ENCODE measurements at regions not wholly inside any gene's neighbourhood (a gene's known extent, or its start where the extent isn't known, plus 50 kb on each side); places are given as distances from the start of the nearest gene placed in this dataset.

- H3K27me3 ChIP-seq (ENCODE audit: insufficient read depth, low read depth, low read length) = no peaks in the 10 kb centered on the region
- no peak overlapping the region for H2AFZ ChIP-seq (ENCODE audit: low read depth, low read length)
- no peak overlapping the region for H3K9ac ChIP-seq (ENCODE audit: low read length)
- TF ChIP-seq MXI1 (conservative IDR thresholded peaks at IDR 0.05; ENCODE audit: poor library complexity, severe bottlenecking) (no peak), RAD21 (conservative IDR thresholded peaks at IDR 0.05) (no peak), EP300 (conservative IDR thresholded peaks at IDR 0.05; ENCODE audit: poor library complexity, severe bottlenecking) (no peak), TAF1 (IDR thresholded peaks at IDR 0.05; ENCODE audit: low read depth) (no peak), POLR2AphosphoS5 (IDR thresholded peaks at IDR 0.05) (no peak), CTCF (IDR thresholded peaks at IDR 0.05; ENCODE audit: poor library complexity, severe bottlenecking) (no peak), EZH2 (IDR thresholded peaks at IDR 0.05; ENCODE audit: borderline replicate concordance, insufficient read depth, low read length, poor library complexity, severe bottlenecking) (no peak), SMC3 (conservative IDR thresholded peaks at IDR 0.05; ENCODE audit: poor library complexity) (no peak), REST (IDR thresholded peaks at IDR 0.05; ENCODE audit: borderline replicate concordance) (no peak)
- no peaks in the 10 kb centered on the region for H3K79me2 ChIP-seq (replicated peaks; ENCODE audit: insufficient read depth, low read length)
- H3K9me3 ChIP-seq (ENCODE audit: low read length) = no peaks in the 10 kb centered on the region
- no peaks in the 10 kb centered on the region for H3F3A ChIP-seq (ENCODE audit: insufficient read depth, low read length, poor library complexity, severe bottlenecking)
- no peak overlapping the region for H3K4me3 ChIP-seq (ENCODE audit: low read length)
- no peak overlapping the region for H3K4me2 ChIP-seq (ENCODE audit: low read length)
- H3K27ac ChIP-seq (ENCODE audit: low read length) = no peak overlapping the region
- H3K36me3 ChIP-seq (ENCODE audit: insufficient read depth, low read length) = no peaks in the 10 kb centered on the region
- no peaks in the 10 kb centered on the region for H4K20me1 ChIP-seq (ENCODE audit: insufficient read depth)
- H3K9me2 ChIP-seq (ENCODE audit: insufficient read depth, low read length) = no peaks in the 10 kb centered on the region
These were observed 160.7 kb downstream of the PTPN20 start for GRCh38 chr10:47071891-47072290.

GRCh38 chr10:47073967-47074366 lies 162.7 kb downstream of the PTPN20 start:
- Histone ChIP-seq H3K4me3 (ENCODE audit: low read length) (no peak overlapping the region), H3K79me2 (replicated peaks; ENCODE audit: insufficient read depth, low read length) (no peaks in the 10 kb centered on the region), H4K20me1 (ENCODE audit: insufficient read depth) (no peaks in the 10 kb centered on the region), H3K27me3 (ENCODE audit: insufficient read depth, low read depth, low read length) (no peaks in the 10 kb centered on the region), H3K9me3 (ENCODE audit: low read length) (no peaks in the 10 kb centered on the region), H3K27ac (ENCODE audit: low read length) (no peak overlapping the region), H3K9ac (ENCODE audit: low read length) (no peak overlapping the region), H3K9me2 (ENCODE audit: insufficient read depth, low read length) (no peaks in the 10 kb centered on the region), H3K4me2 (ENCODE audit: low read length) (no peak overlapping the region), H3F3A (ENCODE audit: insufficient read depth, low read length, poor library complexity, severe bottlenecking) (no peaks in the 10 kb centered on the region), H2AFZ (ENCODE audit: low read depth, low read length) (no peak overlapping the region), H3K36me3 (ENCODE audit: insufficient read depth, low read length) (no peaks in the 10 kb centered on the region)
- TF ChIP-seq CTCF (IDR thresholded peaks at IDR 0.05; ENCODE audit: poor library complexity, severe bottlenecking) = no peak
- no peak for TF ChIP-seq TAF1 (IDR thresholded peaks at IDR 0.05; ENCODE audit: low read depth)
- no peak for TF ChIP-seq POLR2AphosphoS5 (IDR thresholded peaks at IDR 0.05)
- no peak for TF ChIP-seq EP300 (conservative IDR thresholded peaks at IDR 0.05; ENCODE audit: poor library complexity, severe bottlenecking)
- no peak for TF ChIP-seq EZH2 (IDR thresholded peaks at IDR 0.05; ENCODE audit: borderline replicate concordance, insufficient read depth, low read length, poor library complexity, severe bottlenecking)
- no peak for TF ChIP-seq REST (IDR thresholded peaks at IDR 0.05; ENCODE audit: borderline replicate concordance)
- TF ChIP-seq RAD21 (conservative IDR thresholded peaks at IDR 0.05) = no peak
- TF ChIP-seq MXI1 (conservative IDR thresholded peaks at IDR 0.05; ENCODE audit: poor library complexity, severe bottlenecking) = no peak
- TF ChIP-seq SMC3 (conservative IDR thresholded peaks at IDR 0.05; ENCODE audit: poor library complexity) = no peak

All from neural cell (in vitro differentiated cells).